Endothelial cell of umbilical vein (primary cell): ENCODE measurements at regions not wholly inside any gene's neighbourhood (a gene's known extent, or its start where the extent isn't known, plus 50 kb on each side); places are given as distances from the start of the nearest gene placed in this dataset.

Source experiments
- BruUV-seq: library from RNA; stranded (reverse); fragments of 400-500 nt; replicated peaks from 2 replicates; lab custom pipeline; 2021; lab: Mats Ljungman, UMichigan
- CTCF ChIA-PET: fragments of 300-600, 350-600 bp; sonication (Branson Sonifier 250); formaldehyde crosslinking; loops from one replicate; lab custom pipeline; 2021; ENCODE audit warnings: antibody characterized with exemption, inconsistent platforms; lab: Charles Lee
- POLR2A ChIA-PET: fragments of 300-600, 350-600 bp; sonication (Branson Sonifier 250); formaldehyde crosslinking; loops from one replicate; lab custom pipeline; 2021; ENCODE audit warnings: antibody characterized with exemption, inconsistent platforms; lab: Charles Lee
- DNase-seq: peaks from one replicate; pipeline ENCODE4 v3.0.0-alpha.2; 2011; ENCODE audit warnings: low read depth, low spot score
- FAIRE-seq: peaks from 2 replicates; lab custom pipeline; 2011; peaks lifted over from hg19 to GRCh38; lab: Jason Lieb, UNC
- H2AFZ ChIP-seq: 2 replicates; pipeline ENCODE4 v1.6.0; 2012; ENCODE audit warnings: low read depth, low read length, control low read depth, inconsistent platforms
- H3K27ac ChIP-seq: 2 replicates; pipeline ENCODE4 v1.5.1; 2011; ENCODE audit warnings: low read depth, mild to moderate bottlenecking, control low read depth, low read length, moderate library complexity; ENCODE audit not compliant: insufficient read depth
- H3K27me3 ChIP-seq, 2 experiments: 2 replicates each; pipeline versions ENCODE4 v1.6.0 to v1.6.1; 2011; ENCODE audit warnings: low read length in 2 of 2, mixed read lengths in 1 of 2; ENCODE audit not compliant: control insufficient read depth in 2 of 2, insufficient read depth in 2 of 2
- H3K36me3 ChIP-seq, 2 experiments: 2 replicates in 1 of 2; 3 replicates in 1 of 2; pipeline ENCODE4 v1.5.1; 2011; ENCODE audit warnings: low read length in 2 of 2, mild to moderate bottlenecking in 1 of 2, moderate library complexity in 1 of 2; ENCODE audit not compliant: control insufficient read depth in 2 of 2, insufficient read depth in 2 of 2; ENCODE audit errors: extremely low read depth in 1 of 2
- H3K4me1 ChIP-seq: 3 replicates; pipeline ENCODE4 v1.5.1; 2011; ENCODE audit warnings: mild to moderate bottlenecking, low read length; ENCODE audit not compliant: control insufficient read depth, insufficient read depth; ENCODE audit errors: extremely low read depth
- H3K4me2 ChIP-seq: 2 replicates; pipeline ENCODE4 v1.6.1; 2011; ENCODE audit warnings: low read length, control low read depth, mixed read lengths; ENCODE audit not compliant: insufficient read depth
- H3K4me3 ChIP-seq, 3 experiments: fragments of 200-600 bp in 1 of 3; sonication (generic), shearing (Covaris generic) in 1 of 3; replicated peaks in 1 of 3; 2 replicates each; pipeline ENCODE4 v1.5.1; 2011 to 2016; ENCODE audit warnings: control low read depth in 3 of 3, low read length in 3 of 3, mild to moderate bottlenecking in 2 of 3, inconsistent platforms in 1 of 3, low read depth in 1 of 3, moderate library complexity in 1 of 3; ENCODE audit not compliant: insufficient read depth in 1 of 3
- H3K79me2 ChIP-seq: 2 replicates; pipeline ENCODE4 v1.6.0; 2012; ENCODE audit warnings: low read length, inconsistent platforms; ENCODE audit not compliant: control insufficient read depth, insufficient read depth
- H3K9ac ChIP-seq: replicated peaks from 2 replicates; pipeline ENCODE3; 2011; ENCODE audit warnings: low read length, control low read depth; ENCODE audit not compliant: insufficient read depth; ENCODE audit errors: extremely low read depth
- H3K9me1 ChIP-seq: replicated peaks from 3 replicates; pipeline ENCODE4 v1.6.0; 2011; ENCODE audit warnings: mild to moderate bottlenecking, low read length; ENCODE audit not compliant: control insufficient read depth, insufficient read depth; ENCODE audit errors: extremely low read depth
- H3K9me3 ChIP-seq: replicated peaks from 2 replicates; pipeline ENCODE4 v1.5.1; 2012; ENCODE audit warnings: low read length, inconsistent platforms; ENCODE audit not compliant: control insufficient read depth, insufficient read depth
- H4K20me1 ChIP-seq: replicated peaks from 2 replicates; pipeline ENCODE3; 2011; ENCODE audit warnings: mild to moderate bottlenecking, low read length; ENCODE audit not compliant: control insufficient read depth, insufficient read depth; ENCODE audit errors: extremely low read depth
- EZH2 ChIP-seq: IDR thresholded peaks from 2 replicates; pipeline ENCODE4 v1.6.1; 2012; ENCODE audit warnings: borderline replicate concordance, low read depth, mild to moderate bottlenecking, moderate library complexity, low read length, inconsistent platforms; ENCODE audit not compliant: severe bottlenecking
- FOS ChIP-seq: IDR thresholded peaks from 2 replicates; pipeline ENCODE4 v1.6.1; 2011; ENCODE audit warnings: mild to moderate bottlenecking, low read length, moderate library complexity, borderline replicate concordance; ENCODE audit not compliant: insufficient read depth
- GATA2 ChIP-seq: IDR thresholded peaks from 2 replicates; pipeline ENCODE4 v1.7.0; 2011; ENCODE audit warnings: low read depth, mild to moderate bottlenecking, moderate library complexity, mixed read lengths, low read length; ENCODE audit not compliant: insufficient read length, insufficient read depth
- JUN ChIP-seq: IDR thresholded peaks from 2 replicates; pipeline ENCODE4 v1.6.1; 2011; ENCODE audit warnings: borderline replicate concordance, low read depth; ENCODE audit not compliant: insufficient read length, insufficient read depth
- MYC ChIP-seq: IDR thresholded peaks from one replicate; pipeline ENCODE4 v1.6.1; 2011; ENCODE audit warnings: mild to moderate bottlenecking, low read depth, low read length
- POLR2A ChIP-seq: IDR thresholded peaks from 2 replicates; pipeline ENCODE4 v1.6.1; 2012; ENCODE audit warnings: low read depth, mild to moderate bottlenecking, control low read depth, low read length
- POLR2AphosphoS5 ChIP-seq: IDR thresholded peaks from 2 replicates; pipeline ENCODE4 v1.6.1; 2012; ENCODE audit warnings: low read depth, mild to moderate bottlenecking, control low read depth, low read length, moderate library complexity; ENCODE audit not compliant: insufficient read depth
- dilution Hi-C: fragments of 300-500 bp; cut with MboI; formaldehyde crosslinking; loops from one replicate; pipeline ENCODE4 v1.15.0; 2019; ENCODE audit warnings: low sequenced_read_pairs; ENCODE audit not compliant: extremely low pct_ligation_motif_present
- intact Hi-C: fragments of 100-400 bp; cut with micrococcal nuclease; formaldehyde crosslinking; loops from one replicate; pipeline ENCODE4 v1.10.0; 2022
- TF ChIP-seq, protein P1 (sequence below), 2 donors: IDR thresholded peaks; 1 replicate in 1 of 2; 2 replicates in 1 of 2; pipeline ENCODE4 v1.5.1; 2011; ENCODE audit warnings: low read length in 2 of 2, mild to moderate bottlenecking in 2 of 2, moderate library complexity in 2 of 2, control low read depth in 1 of 2, inconsistent platforms in 1 of 2, low read depth in 1 of 2; ENCODE audit not compliant: insufficient read depth in 1 of 2; ENCODE audit errors: extremely low read depth in 1 of 2
- TF ChIP-seq, protein P2 (sequence below): IDR thresholded peaks from 2 replicates; pipeline ENCODE4 v1.6.1; 2011; ENCODE audit not compliant: insufficient read depth, insufficient read length

DNA sequence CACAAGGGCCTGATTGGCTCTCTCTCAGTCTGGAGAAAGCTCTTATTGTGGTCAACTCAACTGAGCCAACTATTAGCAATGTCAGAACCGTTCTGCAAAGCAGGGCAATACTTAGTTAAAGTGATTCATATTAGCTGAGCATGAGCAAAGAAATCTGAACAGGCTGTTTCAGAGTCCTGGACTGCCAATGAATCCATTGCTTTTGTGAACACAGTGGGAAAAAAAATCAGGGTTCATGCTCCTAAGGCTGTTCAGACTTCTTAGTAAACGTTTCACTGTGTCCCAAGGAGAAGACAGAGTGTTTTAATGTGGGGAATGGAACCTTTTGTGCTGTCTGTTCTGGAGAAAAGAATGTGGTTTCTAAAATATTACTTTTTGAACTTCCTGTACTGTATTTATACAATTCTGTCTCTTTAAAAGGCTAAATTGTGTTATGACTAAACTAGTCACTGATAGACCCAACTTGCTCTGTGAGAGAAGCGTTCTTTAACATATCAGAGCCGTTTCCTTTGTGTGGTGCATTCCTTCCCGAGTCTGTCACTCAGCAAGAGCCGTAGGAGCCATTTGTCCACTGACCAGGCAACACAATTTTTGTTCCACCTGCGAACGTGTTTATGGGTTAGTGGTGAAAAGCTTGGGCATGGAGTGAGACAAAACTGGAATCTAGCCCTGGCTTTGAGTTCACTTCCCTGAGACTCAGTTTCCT, 366.1 kb downstream of the FBXO8 start:
- no peak overlapping the region for H3K4me3 ChIP-seq
- no peaks in the 10 kb centered on the region for H4K20me1 ChIP-seq
- ChIA-PET POLR2A (no interaction called here), CTCF (no interaction called here)
- H3K4me1 ChIP-seq: no peaks in the 10 kb centered on the region
- no TSS peak for BruUV-seq
- no peak overlapping the region for H3K4me2 ChIP-seq
- H2AFZ ChIP-seq: no peak overlapping the region
- TF ChIP-seq, protein P1, sequence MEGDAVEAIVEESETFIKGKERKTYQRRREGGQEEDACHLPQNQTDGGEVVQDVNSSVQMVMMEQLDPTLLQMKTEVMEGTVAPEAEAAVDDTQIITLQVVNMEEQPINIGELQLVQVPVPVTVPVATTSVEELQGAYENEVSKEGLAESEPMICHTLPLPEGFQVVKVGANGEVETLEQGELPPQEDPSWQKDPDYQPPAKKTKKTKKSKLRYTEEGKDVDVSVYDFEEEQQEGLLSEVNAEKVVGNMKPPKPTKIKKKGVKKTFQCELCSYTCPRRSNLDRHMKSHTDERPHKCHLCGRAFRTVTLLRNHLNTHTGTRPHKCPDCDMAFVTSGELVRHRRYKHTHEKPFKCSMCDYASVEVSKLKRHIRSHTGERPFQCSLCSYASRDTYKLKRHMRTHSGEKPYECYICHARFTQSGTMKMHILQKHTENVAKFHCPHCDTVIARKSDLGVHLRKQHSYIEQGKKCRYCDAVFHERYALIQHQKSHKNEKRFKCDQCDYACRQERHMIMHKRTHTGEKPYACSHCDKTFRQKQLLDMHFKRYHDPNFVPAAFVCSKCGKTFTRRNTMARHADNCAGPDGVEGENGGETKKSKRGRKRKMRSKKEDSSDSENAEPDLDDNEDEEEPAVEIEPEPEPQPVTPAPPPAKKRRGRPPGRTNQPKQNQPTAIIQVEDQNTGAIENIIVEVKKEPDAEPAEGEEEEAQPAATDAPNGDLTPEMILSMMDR (IDR thresholded peaks at IDR 0.05; ENCODE audit: extremely low read depth in 1 of 2, insufficient read depth in 1 of 2, low read depth in 1 of 2, low read length in 2 of 2): no peak
- TF ChIP-seq GATA2 (no peak), MYC (no peak), POLR2A (no peak)
- TF ChIP-seq, protein P2, sequence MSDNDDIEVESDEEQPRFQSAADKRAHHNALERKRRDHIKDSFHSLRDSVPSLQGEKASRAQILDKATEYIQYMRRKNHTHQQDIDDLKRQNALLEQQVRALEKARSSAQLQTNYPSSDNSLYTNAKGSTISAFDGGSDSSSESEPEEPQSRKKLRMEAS: no peak
- dilution Hi-C loops: no loop called here
- FAIRE-seq: no peak
- no peak overlapping the region for H3K9ac ChIP-seq
- no peak overlapping the region for H3K27ac ChIP-seq
- no peaks in the 10 kb centered on the region for H3K9me3 ChIP-seq
- H3K79me2 ChIP-seq: no peaks in the 10 kb centered on the region
- intact Hi-C loops: no loop called here
- no peaks in the 10 kb centered on the region for H3K9me1 ChIP-seq
- H3K36me3 ChIP-seq: no peaks in the 10 kb centered on the region
- H3K27me3 ChIP-seq: no peaks in the 10 kb centered on the region
- DNase-seq: no peak

DNA sequence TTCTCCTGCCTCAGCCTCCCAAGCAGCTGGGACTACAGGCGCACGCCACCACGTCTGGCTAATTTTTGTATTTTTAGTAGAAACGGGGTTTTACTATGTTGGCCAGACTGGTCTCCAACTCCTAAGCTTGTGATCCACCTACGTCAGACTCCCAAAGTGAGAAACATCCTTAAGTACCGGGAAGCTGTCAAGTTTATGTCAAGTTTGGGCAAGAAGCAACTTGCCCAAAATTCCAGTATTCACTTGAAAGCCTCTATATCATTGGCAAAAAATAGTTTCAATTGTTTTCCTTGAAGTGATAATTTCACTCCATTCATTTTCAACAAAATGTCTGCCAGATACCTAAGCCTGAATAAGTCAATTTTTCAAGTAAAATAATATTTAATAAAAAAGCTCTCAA, 370.0 kb downstream of the FBXO8 start:
- CTCF ChIA-PET: no interaction called here
- Histone ChIP-seq H3K4me3 (no peak overlapping the region), H4K20me1 (no peaks in the 10 kb centered on the region), H3K9me1 (no peaks in the 10 kb centered on the region), H3K36me3 (no peaks in the 10 kb centered on the region), H3K27me3 (no peaks in the 10 kb centered on the region), H2AFZ (no peak overlapping the region), H3K4me1 (no peaks in the 10 kb centered on the region), H3K9me3 (no peaks in the 10 kb centered on the region), H3K9ac (no peak overlapping the region), H3K4me2 (no peak overlapping the region), H3K79me2 (no peaks in the 10 kb centered on the region), H3K27ac (no peak overlapping the region)
- POLR2A ChIA-PET: no interaction called here
- intact Hi-C loops: no loop called here
- DNase-seq: no peak
- TF ChIP-seq EZH2: no peak
- no peak for TF ChIP-seq MYC
- no peak for TF ChIP-seq POLR2A
- TF ChIP-seq, protein P2: no peak
- TF ChIP-seq JUN: no peak
- TF ChIP-seq GATA2: no peak
- TF ChIP-seq POLR2AphosphoS5: no peak
- no peak for TF ChIP-seq FOS
- TF ChIP-seq, protein P1 (IDR thresholded peaks at IDR 0.05; ENCODE audit: extremely low read depth in 1 of 2, insufficient read depth in 1 of 2, low read depth in 1 of 2, low read length in 2 of 2): no peak
- FAIRE-seq: no peak
- dilution Hi-C loops: no loop called here
- BruUV-seq: no TSS peak
